Activated T-cell treated with anti-CD3 and anti-CD28 coated beads, Interleukin-2, amount 50 U/mL, for 24 hours (primary cell): ENCODE measurements at regions not wholly inside any gene's neighbourhood (a gene's known extent, or its start where the extent isn't known, plus 50 kb on each side); places are given as distances from the start of the nearest gene placed in this dataset.
"Not testable (repeated sequence)": the region's sequence is repeated elsewhere in the genome, so short reads cannot be mapped to it uniquely, and the experiment has no call there.

Experiments used
- DNase-seq: peaks from one replicate; pipeline ENCODE4 v3.0.0-alpha.2; 2020
- H3K27ac Mint-ChIP-seq: 2 replicates; pipeline ENCODE4 v1.8.0; 2020; ENCODE audit warnings: mild to moderate bottlenecking, mixed read lengths
- H3K27me3 Mint-ChIP-seq: 2 replicates; pipeline ENCODE4 v1.8.0; 2020; ENCODE audit warnings: mixed read lengths
- H3K36me3 Mint-ChIP-seq: 2 replicates; pipeline ENCODE4 v1.8.0; 2020; ENCODE audit warnings: low read depth, mixed read lengths
- H3K4me1 Mint-ChIP-seq: 2 replicates; pipeline ENCODE4 v1.8.0; 2020; ENCODE audit warnings: low read depth, mixed read lengths
- H3K4me3 Mint-ChIP-seq: 2 replicates; pipeline ENCODE4 v1.8.0; 2020; ENCODE audit warnings: mild to moderate bottlenecking, moderate library complexity, mixed read lengths
- H3K9me3 Mint-ChIP-seq: 2 replicates; pipeline ENCODE4 v1.8.0; 2020; ENCODE audit warnings: mixed read lengths

- Mint-ChIP-seq H3K27me3 (no peaks in the 10 kb centered on the region), H3K36me3 (no peaks in the 10 kb centered on the region), H3K9me3 (peaks cover 10% of the 10 kb centered on the region), H3K4me3 (no peak overlapping the region), H3K27ac (no peak overlapping the region), H3K4me1 (no peaks in the 10 kb centered on the region)
- no peak for DNase-seq
Observed at GRCh38 chr3:19825193-19825592, 108.8 kb downstream of the EFHB start.

- H3K36me3 Mint-ChIP-seq = no peaks in the 10 kb centered on the region
- H3K27ac Mint-ChIP-seq = no peak overlapping the region
- H3K4me1 Mint-ChIP-seq = no peaks in the 10 kb centered on the region
- H3K27me3 Mint-ChIP-seq = no peaks in the 10 kb centered on the region
- H3K9me3 Mint-ChIP-seq = peaks cover 10% of the 10 kb centered on the region
- H3K4me3 Mint-ChIP-seq = no peak overlapping the region
- no peak for DNase-seq
Observed at GRCh38 chr3:19822805-19823204, 111.2 kb downstream of the EFHB start.

GRCh38 chr3:19816631-19817030 is 117.4 kb downstream of the EFHB start:
- Mint-ChIP-seq H3K4me1 (no peaks in the 10 kb centered on the region), H3K4me3 (no peak overlapping the region), H3K36me3 (no peaks in the 10 kb centered on the region), H3K9me3 (no peaks in the 10 kb centered on the region), H3K27ac (no peak overlapping the region), H3K27me3 (no peaks in the 10 kb centered on the region)
- DNase-seq = no peak

- H3K9me3 Mint-ChIP-seq = no peaks in the 10 kb centered on the region
- no peaks in the 10 kb centered on the region for H3K36me3 Mint-ChIP-seq
- no peak overlapping the region for H3K4me3 Mint-ChIP-seq
- H3K4me1 Mint-ChIP-seq = no peaks in the 10 kb centered on the region
- no peaks in the 10 kb centered on the region for H3K27me3 Mint-ChIP-seq
- H3K27ac Mint-ChIP-seq = no peak overlapping the region
- DNase-seq = no peak
Observed at GRCh38 chr3:19815805-19816204, 118.2 kb downstream of the EFHB start.

- H3K36me3 Mint-ChIP-seq, DNase-seq, H3K27ac Mint-ChIP-seq, H3K9me3 Mint-ChIP-seq, H3K27me3 Mint-ChIP-seq, H3K4me3 Mint-ChIP-seq, H3K4me1 Mint-ChIP-seq: not testable (repeated sequence)
Observed at GRCh38 chr3:19813743-19814142, 120.3 kb downstream of the EFHB start.

- H3K27ac Mint-ChIP-seq = no peak overlapping the region
- DNase-seq = no peak
- no peaks in the 10 kb centered on the region for H3K27me3 Mint-ChIP-seq
- H3K4me1 Mint-ChIP-seq = no peaks in the 10 kb centered on the region
- H3K4me3 Mint-ChIP-seq = no peak overlapping the region
- H3K36me3 Mint-ChIP-seq = no peaks in the 10 kb centered on the region
- no peaks in the 10 kb centered on the region for H3K9me3 Mint-ChIP-seq
Observed at GRCh38 chr3:19811689-19812088, 122.3 kb downstream of the EFHB start.

- peaks cover 5% of the 10 kb centered on the region for H3K9me3 Mint-ChIP-seq
- DNase-seq = no peak
- H3K36me3 Mint-ChIP-seq = no peaks in the 10 kb centered on the region
- H3K27ac Mint-ChIP-seq = no peak overlapping the region
- H3K4me1 Mint-ChIP-seq = no peaks in the 10 kb centered on the region
- H3K4me3 Mint-ChIP-seq = no peak overlapping the region
- H3K27me3 Mint-ChIP-seq = no peaks in the 10 kb centered on the region
Observed at GRCh38 chr3:19808834-19809233, 125.2 kb downstream of the EFHB start.

- Mint-ChIP-seq H3K9me3 (peaks cover 21% of the 10 kb centered on the region), H3K36me3 (no peaks in the 10 kb centered on the region), H3K4me1 (no peaks in the 10 kb centered on the region), H3K27me3 (no peaks in the 10 kb centered on the region), H3K4me3 (no peak overlapping the region), H3K27ac (no peak overlapping the region)
- no peak for DNase-seq
Observed at GRCh38 chr3:19799887-19800286, 134.1 kb downstream of the EFHB start.

GRCh38 chr3:19799115-19799514 is 134.9 kb downstream of the EFHB start:
- Mint-ChIP-seq H3K36me3 (no peaks in the 10 kb centered on the region), H3K4me1 (no peaks in the 10 kb centered on the region), H3K4me3 (no peak overlapping the region), H3K9me3 (peaks cover 18% of the 10 kb centered on the region), H3K27me3 (no peaks in the 10 kb centered on the region), H3K27ac (no peak overlapping the region)
- no peak for DNase-seq

GRCh38 chr3:19798324-19798723 is 135.7 kb downstream of the EFHB start:
- no peak overlapping the region for H3K4me3 Mint-ChIP-seq
- no peaks in the 10 kb centered on the region for H3K36me3 Mint-ChIP-seq
- H3K9me3 Mint-ChIP-seq = peaks cover 14% of the 10 kb centered on the region
- H3K4me1 Mint-ChIP-seq = no peaks in the 10 kb centered on the region
- no peak for DNase-seq
- no peak overlapping the region for H3K27ac Mint-ChIP-seq
- H3K27me3 Mint-ChIP-seq = no peaks in the 10 kb centered on the region

- no peak overlapping the region for H3K4me3 Mint-ChIP-seq
- no peaks in the 10 kb centered on the region for H3K9me3 Mint-ChIP-seq
- H3K27me3 Mint-ChIP-seq = no peaks in the 10 kb centered on the region
- DNase-seq = no peak
- H3K36me3 Mint-ChIP-seq = no peaks in the 10 kb centered on the region
- H3K4me1 Mint-ChIP-seq = no peaks in the 10 kb centered on the region
- H3K27ac Mint-ChIP-seq = no peak overlapping the region
Observed at GRCh38 chr3:19792388-19792787, 141.6 kb downstream of the EFHB start.

GRCh38 chr3:19775765-19776164 is 158.3 kb downstream of the EFHB start:
- no peaks in the 10 kb centered on the region for H3K9me3 Mint-ChIP-seq
- no peak overlapping the region for H3K4me3 Mint-ChIP-seq
- H3K27ac Mint-ChIP-seq = no peak overlapping the region
- H3K36me3 Mint-ChIP-seq = no peaks in the 10 kb centered on the region
- no peak for DNase-seq
- H3K27me3 Mint-ChIP-seq = no peaks in the 10 kb centered on the region
- no peaks in the 10 kb centered on the region for H3K4me1 Mint-ChIP-seq

GRCh38 chr3:19769694-19770093 is 164.3 kb downstream of the EFHB start:
- no peaks in the 10 kb centered on the region for H3K27me3 Mint-ChIP-seq
- no peak overlapping the region for H3K4me3 Mint-ChIP-seq
- no peak for DNase-seq
- no peaks in the 10 kb centered on the region for H3K4me1 Mint-ChIP-seq
- no peaks in the 10 kb centered on the region for H3K9me3 Mint-ChIP-seq
- no peak overlapping the region for H3K27ac Mint-ChIP-seq
- H3K36me3 Mint-ChIP-seq = no peaks in the 10 kb centered on the region

- Mint-ChIP-seq H3K36me3 (no peaks in the 10 kb centered on the region), H3K4me3 (no peak overlapping the region), H3K9me3 (no peaks in the 10 kb centered on the region), H3K4me1 (no peaks in the 10 kb centered on the region), H3K27me3 (no peaks in the 10 kb centered on the region), H3K27ac (no peak overlapping the region)
- DNase-seq = no peak
Observed at GRCh38 chr3:19765954-19766353, 168.1 kb downstream of the EFHB start.

GRCh38 chr3:19757773-19758172 is 176.2 kb downstream of the EFHB start:
- Mint-ChIP-seq H3K9me3 (no peaks in the 10 kb centered on the region), H3K4me3 (no peak overlapping the region), H3K27ac (no peak overlapping the region), H3K4me1 (no peaks in the 10 kb centered on the region), H3K36me3 (no peaks in the 10 kb centered on the region), H3K27me3 (no peaks in the 10 kb centered on the region)
- no peak for DNase-seq

GRCh38 chr3:19749448-19750017 is 184.5 kb downstream of the EFHB start:
- H3K27ac Mint-ChIP-seq = no peak overlapping the region
- no peaks in the 10 kb centered on the region for H3K36me3 Mint-ChIP-seq
- DNase-seq = no peak
- no peaks in the 10 kb centered on the region for H3K4me1 Mint-ChIP-seq
- no peaks in the 10 kb centered on the region for H3K27me3 Mint-ChIP-seq
- H3K9me3 Mint-ChIP-seq = no peaks in the 10 kb centered on the region
- H3K4me3 Mint-ChIP-seq = no peak overlapping the region
